ENCODE measurements at regions not wholly inside any gene's neighbourhood (a gene's known extent, or its start where the extent isn't known, plus 50 kb on each side); places are given as distances from the start of the nearest gene placed in this dataset.

DNA sequence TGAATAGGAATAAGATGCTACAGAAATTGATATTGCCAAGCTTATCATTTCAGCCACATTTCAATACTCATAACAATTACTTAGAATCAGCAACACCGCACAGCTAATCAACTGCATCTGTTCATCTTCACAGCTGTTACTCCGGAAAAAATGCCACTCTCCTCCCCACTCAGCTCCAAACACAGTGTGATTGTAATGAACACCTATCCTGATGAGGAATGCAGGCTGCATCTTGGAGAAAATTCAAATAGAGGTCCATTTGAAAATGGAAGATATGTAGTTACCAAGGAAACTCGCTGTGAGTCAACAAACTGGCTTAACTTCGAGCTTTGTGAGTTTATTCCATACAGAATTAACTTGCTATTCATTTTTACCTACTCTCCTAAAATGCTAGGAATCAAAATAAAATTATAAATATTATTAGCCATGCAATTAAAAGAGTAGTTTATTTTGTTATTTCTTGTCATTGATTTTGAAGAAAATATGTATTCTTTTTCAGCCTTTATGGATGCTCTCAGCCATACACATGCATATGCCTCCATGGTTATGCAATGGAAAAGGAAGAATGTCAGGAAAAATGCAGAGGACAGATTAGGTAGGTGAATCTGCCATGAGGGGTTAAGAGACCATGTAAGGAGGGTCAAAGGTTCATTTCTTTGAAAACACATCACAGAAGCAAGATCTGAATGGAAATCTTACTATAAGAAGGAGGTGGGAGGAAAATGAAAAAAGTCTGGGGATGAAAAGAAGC, 267.2 kb downstream of the POM121L12 start:
- Mint-ChIP-seq H3K36me3 (no peaks in the 10 kb centered on the region), H3K4me3 (no peak overlapping the region), H3K27ac (no peak overlapping the region; the same call in 1 of the 2 replicates), H3K4me1 (peaks cover 10% of the 10 kb centered on the region), H3K27me3 (ENCODE audit: low read depth) (no peaks in the 10 kb centered on the region), H3K9me3 (peaks cover 7% of the 10 kb centered on the region)
- CTCF ChIA-PET = no interaction called here
- no peak for ATAC-seq
- POLR2A ChIA-PET = no interaction called here
- no peak for TF ChIP-seq ESRRA (CRISPR knock-in tag; IDR thresholded peaks at IDR 0.05; ENCODE audit: borderline replicate concordance)
- TF ChIP-seq NFYB (CRISPR knock-in tag; conservative IDR thresholded peaks at IDR 0.05; ENCODE audit: low read depth) = no peak
- no peak for TF ChIP-seq MAX (CRISPR knock-in tag; IDR thresholded peaks at IDR 0.05)
- TF ChIP-seq NR1H2 (CRISPR knock-in tag; IDR thresholded peaks at IDR 0.05) = no peak
- TF ChIP-seq, protein P1, sequence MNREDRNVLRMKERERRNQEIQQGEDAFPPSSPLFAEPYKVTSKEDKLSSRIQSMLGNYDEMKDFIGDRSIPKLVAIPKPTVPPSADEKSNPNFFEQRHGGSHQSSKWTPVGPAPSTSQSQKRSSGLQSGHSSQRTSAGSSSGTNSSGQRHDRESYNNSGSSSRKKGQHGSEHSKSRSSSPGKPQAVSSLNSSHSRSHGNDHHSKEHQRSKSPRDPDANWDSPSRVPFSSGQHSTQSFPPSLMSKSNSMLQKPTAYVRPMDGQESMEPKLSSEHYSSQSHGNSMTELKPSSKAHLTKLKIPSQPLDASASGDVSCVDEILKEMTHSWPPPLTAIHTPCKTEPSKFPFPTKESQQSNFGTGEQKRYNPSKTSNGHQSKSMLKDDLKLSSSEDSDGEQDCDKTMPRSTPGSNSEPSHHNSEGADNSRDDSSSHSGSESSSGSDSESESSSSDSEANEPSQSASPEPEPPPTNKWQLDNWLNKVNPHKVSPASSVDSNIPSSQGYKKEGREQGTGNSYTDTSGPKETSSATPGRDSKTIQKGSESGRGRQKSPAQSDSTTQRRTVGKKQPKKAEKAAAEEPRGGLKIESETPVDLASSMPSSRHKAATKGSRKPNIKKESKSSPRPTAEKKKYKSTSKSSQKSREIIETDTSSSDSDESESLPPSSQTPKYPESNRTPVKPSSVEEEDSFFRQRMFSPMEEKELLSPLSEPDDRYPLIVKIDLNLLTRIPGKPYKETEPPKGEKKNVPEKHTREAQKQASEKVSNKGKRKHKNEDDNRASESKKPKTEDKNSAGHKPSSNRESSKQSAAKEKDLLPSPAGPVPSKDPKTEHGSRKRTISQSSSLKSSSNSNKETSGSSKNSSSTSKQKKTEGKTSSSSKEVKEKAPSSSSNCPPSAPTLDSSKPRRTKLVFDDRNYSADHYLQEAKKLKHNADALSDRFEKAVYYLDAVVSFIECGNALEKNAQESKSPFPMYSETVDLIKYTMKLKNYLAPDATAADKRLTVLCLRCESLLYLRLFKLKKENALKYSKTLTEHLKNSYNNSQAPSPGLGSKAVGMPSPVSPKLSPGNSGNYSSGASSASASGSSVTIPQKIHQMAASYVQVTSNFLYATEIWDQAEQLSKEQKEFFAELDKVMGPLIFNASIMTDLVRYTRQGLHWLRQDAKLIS (CRISPR knock-in tag; IDR thresholded peaks at IDR 0.05; ENCODE audit: borderline replicate concordance) = no peak
- TF ChIP-seq GRHL2 (CRISPR knock-in tag; IDR thresholded peaks at IDR 0.05; ENCODE audit: insufficient replicate concordance, severe bottlenecking) = no peak
- no peak for TF ChIP-seq ZNF671 (CRISPR knock-in tag; IDR thresholded peaks at IDR 0.05)
- no peak for TF ChIP-seq IRF1 (CRISPR knock-in tag; IDR thresholded peaks at IDR 0.05)
- TF ChIP-seq ZNF219 (CRISPR knock-in tag; IDR thresholded peaks at IDR 0.05; ENCODE audit: borderline replicate concordance) = no peak
- TF ChIP-seq, protein P2, sequence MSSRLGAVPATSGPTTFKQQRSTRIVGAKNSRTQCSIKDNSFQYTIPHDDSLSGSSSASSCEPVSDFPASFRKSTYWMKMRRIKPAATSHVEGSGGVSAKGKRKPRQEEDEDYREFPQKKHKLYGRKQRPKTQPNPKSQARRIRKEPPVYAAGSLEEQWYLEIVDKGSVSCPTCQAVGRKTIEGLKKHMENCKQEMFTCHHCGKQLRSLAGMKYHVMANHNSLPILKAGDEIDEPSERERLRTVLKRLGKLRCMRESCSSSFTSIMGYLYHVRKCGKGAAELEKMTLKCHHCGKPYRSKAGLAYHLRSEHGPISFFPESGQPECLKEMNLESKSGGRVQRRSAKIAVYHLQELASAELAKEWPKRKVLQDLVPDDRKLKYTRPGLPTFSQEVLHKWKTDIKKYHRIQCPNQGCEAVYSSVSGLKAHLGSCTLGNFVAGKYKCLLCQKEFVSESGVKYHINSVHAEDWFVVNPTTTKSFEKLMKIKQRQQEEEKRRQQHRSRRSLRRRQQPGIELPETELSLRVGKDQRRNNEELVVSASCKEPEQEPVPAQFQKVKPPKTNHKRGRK (CRISPR knock-in tag; IDR thresholded peaks at IDR 0.05; ENCODE audit: borderline replicate concordance) = no peak
- TF ChIP-seq SMAD3 (CRISPR knock-in tag; IDR thresholded peaks at IDR 0.05; ENCODE audit: borderline replicate concordance) = no peak
- no peak for TF ChIP-seq FOXK1 (CRISPR knock-in tag; IDR thresholded peaks at IDR 0.05)
- TF ChIP-seq CREB1 (CRISPR knock-in tag; IDR thresholded peaks at IDR 0.05) = no peak
- no peak for TF ChIP-seq FOXJ3 (CRISPR knock-in tag; IDR thresholded peaks at IDR 0.05; ENCODE audit: borderline replicate concordance)
- no peak for TF ChIP-seq ZNF423 (CRISPR knock-in tag; IDR thresholded peaks at IDR 0.05)
- TF ChIP-seq, protein P3, sequence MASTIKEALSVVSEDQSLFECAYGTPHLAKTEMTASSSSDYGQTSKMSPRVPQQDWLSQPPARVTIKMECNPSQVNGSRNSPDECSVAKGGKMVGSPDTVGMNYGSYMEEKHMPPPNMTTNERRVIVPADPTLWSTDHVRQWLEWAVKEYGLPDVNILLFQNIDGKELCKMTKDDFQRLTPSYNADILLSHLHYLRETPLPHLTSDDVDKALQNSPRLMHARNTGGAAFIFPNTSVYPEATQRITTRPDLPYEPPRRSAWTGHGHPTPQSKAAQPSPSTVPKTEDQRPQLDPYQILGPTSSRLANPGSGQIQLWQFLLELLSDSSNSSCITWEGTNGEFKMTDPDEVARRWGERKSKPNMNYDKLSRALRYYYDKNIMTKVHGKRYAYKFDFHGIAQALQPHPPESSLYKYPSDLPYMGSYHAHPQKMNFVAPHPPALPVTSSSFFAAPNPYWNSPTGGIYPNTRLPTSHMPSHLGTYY (CRISPR knock-in tag; IDR thresholded peaks at IDR 0.05) = no peak
- no peak for DNase-seq (ENCODE audit: low spot score)

DNA sequence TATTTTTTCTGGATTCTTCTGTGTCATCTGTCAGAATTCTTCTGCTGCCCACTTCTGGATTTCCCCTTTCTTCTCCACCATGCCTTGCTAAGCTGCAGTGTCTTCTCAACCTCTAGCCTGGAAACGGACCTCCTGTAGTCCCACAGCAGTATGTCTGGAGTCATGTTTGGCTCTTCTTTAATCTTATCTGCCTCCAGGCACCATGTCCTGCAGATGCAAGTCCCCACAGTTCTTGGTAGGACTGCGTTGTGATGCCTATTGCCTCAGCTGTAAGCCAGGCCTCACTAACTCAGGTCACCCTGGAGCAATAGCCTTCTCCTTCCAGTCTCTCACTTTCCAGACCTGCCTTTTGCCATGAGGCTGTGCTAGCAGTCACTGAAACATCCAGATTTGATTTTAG, 268.3 kb downstream of the POM121L12 start:
- Mint-ChIP-seq H3K9me3 (peaks cover 7% of the 10 kb centered on the region), H3K4me1 (peaks cover 10% of the 10 kb centered on the region), H3K27me3 (ENCODE audit: low read depth) (no peaks in the 10 kb centered on the region), H3K36me3 (no peaks in the 10 kb centered on the region), H3K4me3 (no peak overlapping the region), H3K27ac (no peak overlapping the region)
- ChIA-PET POLR2A (no interaction called here), CTCF (no interaction called here)
- DNase-seq (ENCODE audit: low spot score) (no peak), ATAC-seq (no peak)
- TF ChIP-seq ETV6 (CRISPR knock-in tag; IDR thresholded peaks at IDR 0.05) (no peak), CREB1 (CRISPR knock-in tag; IDR thresholded peaks at IDR 0.05) (no peak), NR2C2 (CRISPR knock-in tag; IDR thresholded peaks at IDR 0.05) (no peak), RELA (CRISPR knock-in tag; IDR thresholded peaks at IDR 0.05; ENCODE audit: borderline replicate concordance) (no peak), NR3C1 (CRISPR knock-in tag; conservative IDR thresholded peaks at IDR 0.05; ENCODE audit: low read depth) (no peak), MLX (CRISPR knock-in tag; IDR thresholded peaks at IDR 0.05) (no peak), ATF1 (CRISPR knock-in tag; IDR thresholded peaks at IDR 0.05) (no peak), PRRX2 (CRISPR knock-in tag; IDR thresholded peaks at IDR 0.05) (no peak), SMAD3 (CRISPR knock-in tag; IDR thresholded peaks at IDR 0.05; ENCODE audit: borderline replicate concordance) (no peak)
- TF ChIP-seq, protein P3 (CRISPR knock-in tag; IDR thresholded peaks at IDR 0.05) = no peak
- TF ChIP-seq, protein P4, sequence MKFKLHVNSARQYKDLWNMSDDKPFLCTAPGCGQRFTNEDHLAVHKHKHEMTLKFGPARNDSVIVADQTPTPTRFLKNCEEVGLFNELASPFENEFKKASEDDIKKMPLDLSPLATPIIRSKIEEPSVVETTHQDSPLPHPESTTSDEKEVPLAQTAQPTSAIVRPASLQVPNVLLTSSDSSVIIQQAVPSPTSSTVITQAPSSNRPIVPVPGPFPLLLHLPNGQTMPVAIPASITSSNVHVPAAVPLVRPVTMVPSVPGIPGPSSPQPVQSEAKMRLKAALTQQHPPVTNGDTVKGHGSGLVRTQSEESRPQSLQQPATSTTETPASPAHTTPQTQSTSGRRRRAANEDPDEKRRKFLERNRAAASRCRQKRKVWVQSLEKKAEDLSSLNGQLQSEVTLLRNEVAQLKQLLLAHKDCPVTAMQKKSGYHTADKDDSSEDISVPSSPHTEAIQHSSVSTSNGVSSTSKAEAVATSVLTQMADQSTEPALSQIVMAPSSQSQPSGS (CRISPR knock-in tag; IDR thresholded peaks at IDR 0.05; ENCODE audit: borderline replicate concordance, low read depth) = no peak

All from WTC11 (cell line).